Caco-2 (cell line): ENCODE measurements at regions not wholly inside any gene's neighbourhood (a gene's known extent, or its start where the extent isn't known, plus 50 kb on each side); places are given as distances from the start of the nearest gene placed in this dataset.

Source experiments
- BruUV-seq: library from RNA; stranded (reverse); fragments of 400-500 nt; replicated peaks from 2 replicates; lab custom pipeline; 2021; lab: Mats Ljungman, UMichigan
- CTCF ChIA-PET: fragments of 300-600 bp; sonication (Branson Sonifier 250); formaldehyde crosslinking; loops from one replicate; lab custom pipeline; 2022; ENCODE audit warnings: antibody characterized with exemption; lab: Charles Lee
- POLR2A ChIA-PET: fragments of 300-600 bp; sonication (Branson Sonifier 250); formaldehyde crosslinking; loops from one replicate; lab custom pipeline; 2022; ENCODE audit warnings: antibody characterized with exemption; lab: Charles Lee
- DNase-seq, 2 experiments: peaks; one replicate each; pipeline versions ENCODE4 v3.0.0 to v3.0.0-alpha.2; 2020 to 2022
- H3K27me3 ChIP-seq: replicated peaks from 2 replicates; pipeline ENCODE4 v1.6.0; 2011; ENCODE audit warnings: low read length; ENCODE audit not compliant: control insufficient read depth, insufficient read depth
- H3K36me3 ChIP-seq: 2 replicates; pipeline ENCODE4 v1.5.1; 2011; ENCODE audit warnings: low read length; ENCODE audit not compliant: control insufficient read depth, insufficient read depth
- H3K4me1 ChIP-seq: fragments of 250-450 bp; sonication (Bioruptor Pico); 2 replicates; pipeline ENCODE4 v1.5.1; 2020; ENCODE audit warnings: mild to moderate bottlenecking
- H3K4me3 ChIP-seq: 2 replicates; pipeline ENCODE4 v1.5.1; 2011; ENCODE audit warnings: low read depth, mild to moderate bottlenecking, control low read depth, low read length
- H3K9me3 ChIP-seq: fragments of 250-450 bp; sonication (Bioruptor Pico); 2 replicates; pipeline ENCODE4 v1.5.1; 2020; ENCODE audit warnings: mild to moderate bottlenecking, moderate library complexity
- H3K27ac Mint-ChIP-seq: one replicate; pipeline ENCODE4 v1.8.0; 2022; ENCODE audit warnings: mixed read lengths; ENCODE audit not compliant: unreplicated experiment
- H3K27me3 Mint-ChIP-seq: one replicate; pipeline ENCODE4 v1.8.0; 2022; ENCODE audit warnings: mixed read lengths; ENCODE audit not compliant: insufficient read depth, unreplicated experiment
- H3K36me3 Mint-ChIP-seq: one replicate; pipeline ENCODE4 v1.8.0; 2022; ENCODE audit warnings: mild to moderate bottlenecking, mixed read lengths; ENCODE audit not compliant: insufficient read depth, unreplicated experiment
- H3K4me1 Mint-ChIP-seq: one replicate; pipeline ENCODE4 v1.8.0; 2022; ENCODE audit warnings: low read depth, mixed read lengths; ENCODE audit not compliant: unreplicated experiment
- H3K4me3 Mint-ChIP-seq: one replicate; pipeline ENCODE4 v1.8.0; 2022; ENCODE audit warnings: mild to moderate bottlenecking, moderate library complexity, mixed read lengths; ENCODE audit not compliant: unreplicated experiment
- H3K9me3 Mint-ChIP-seq: one replicate; pipeline ENCODE4 v1.8.0; 2022; ENCODE audit warnings: mixed read lengths; ENCODE audit not compliant: unreplicated experiment
- CTCF ChIP-seq, 2 experiments: fragments of 200-600 bp in 1 of 2; IDR thresholded peaks; 1 replicate in 1 of 2; 2 replicates in 1 of 2; pipeline versions ENCODE4 v1.5.1 to v1.8.0; 2011 to 2022; ENCODE audit warnings: antibody characterized with exemption in 1 of 2, control low read depth in 1 of 2, inconsistent platforms in 1 of 2, low read depth in 1 of 2, low read length in 1 of 2, mild to moderate bottlenecking in 1 of 2, moderate library complexity in 1 of 2; ENCODE audit not compliant: insufficient read depth in 1 of 2, severe bottlenecking in 1 of 2, unreplicated experiment in 1 of 2
- intact Hi-C: fragments of 100-400 bp; cut with micrococcal nuclease; formaldehyde crosslinking; loops from one replicate; pipeline ENCODE4 v1.10.0; 2022; ENCODE audit not compliant: unreplicated experiment

- TF ChIP-seq CTCF (IDR thresholded peaks at IDR 0.05; ENCODE audit: insufficient read depth in 1 of 2, low read depth in 1 of 2, low read length in 1 of 2, severe bottlenecking in 1 of 2, unreplicated experiment in 1 of 2), result no peak
- no peak overlapping the region for H3K4me3 Mint-ChIP-seq
- H3K27me3 Mint-ChIP-seq, result peaks cover 7% of the 10 kb centered on the region
- no peaks in the 10 kb centered on the region for H3K36me3 Mint-ChIP-seq
- intact Hi-C loops, result no loop called here
- H3K27ac Mint-ChIP-seq, result no peak overlapping the region
- no peak for DNase-seq
- no peak overlapping the region for H3K4me3 ChIP-seq
- BruUV-seq, result no TSS peak
- H3K36me3 ChIP-seq, result no peaks in the 10 kb centered on the region
- H3K9me3 ChIP-seq, result peaks cover 24% of the 10 kb centered on the region
- no peaks in the 10 kb centered on the region for H3K4me1 Mint-ChIP-seq
- H3K9me3 Mint-ChIP-seq, result peaks cover 19% of the 10 kb centered on the region
- no peaks in the 10 kb centered on the region for H3K27me3 ChIP-seq
- POLR2A ChIA-PET, result no interaction called here
- H3K4me1 ChIP-seq, result no peaks in the 10 kb centered on the region
- CTCF ChIA-PET, result interaction anchor here (0.6 kb wide), 1 partner anchor 10 kb away, joined by 3 read pairs; no protein-coding TSS in a partner anchor
These were observed 285.1 kb downstream of the BMP7 start for GRCh38 chr20:56981301-56981700.

DNA sequence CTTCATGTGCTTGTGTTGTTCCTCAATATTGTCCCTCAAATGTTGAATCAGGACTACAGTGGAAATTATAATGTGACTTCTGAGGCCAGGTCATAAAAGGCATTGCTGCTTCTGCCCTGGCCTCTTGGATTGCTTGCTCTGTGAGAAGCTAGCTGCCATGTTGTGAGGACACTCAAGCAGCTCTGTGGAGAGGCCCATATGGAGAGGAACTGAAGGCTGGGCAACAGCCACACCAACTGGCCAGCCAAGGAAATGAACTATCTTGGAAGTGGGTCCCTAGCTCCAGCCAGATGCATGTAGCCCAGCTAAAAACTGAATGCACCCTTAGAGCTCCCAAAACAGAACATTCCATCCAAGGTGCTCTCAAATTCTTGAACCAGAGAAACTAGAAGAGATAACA is 282.6 kb downstream of the BMP7 start:
- Mint-ChIP-seq H3K9me3 (peaks cover 19% of the 10 kb centered on the region), H3K27ac (no peak overlapping the region), H3K36me3 (no peaks in the 10 kb centered on the region), H3K4me3 (no peak overlapping the region), H3K27me3 (peaks cover 3% of the 10 kb centered on the region), H3K4me1 (no peaks in the 10 kb centered on the region)
- Histone ChIP-seq H3K4me1 (peaks cover 9% of the 10 kb centered on the region; the same call in 1 of the 2 replicates), H3K36me3 (no peaks in the 10 kb centered on the region), H3K27me3 (no peaks in the 10 kb centered on the region), H3K9me3 (peaks cover 28% of the 10 kb centered on the region), H3K4me3 (no peak overlapping the region)
- CTCF ChIA-PET, result no interaction called here
- intact Hi-C loops, result no loop called here
- DNase-seq, result no peak
- BruUV-seq, result no TSS peak
- TF ChIP-seq CTCF (IDR thresholded peaks at IDR 0.05; ENCODE audit: insufficient read depth in 1 of 2, low read depth in 1 of 2, low read length in 1 of 2, severe bottlenecking in 1 of 2, unreplicated experiment in 1 of 2), result no peak
- POLR2A ChIA-PET, result no interaction called here

DNA sequence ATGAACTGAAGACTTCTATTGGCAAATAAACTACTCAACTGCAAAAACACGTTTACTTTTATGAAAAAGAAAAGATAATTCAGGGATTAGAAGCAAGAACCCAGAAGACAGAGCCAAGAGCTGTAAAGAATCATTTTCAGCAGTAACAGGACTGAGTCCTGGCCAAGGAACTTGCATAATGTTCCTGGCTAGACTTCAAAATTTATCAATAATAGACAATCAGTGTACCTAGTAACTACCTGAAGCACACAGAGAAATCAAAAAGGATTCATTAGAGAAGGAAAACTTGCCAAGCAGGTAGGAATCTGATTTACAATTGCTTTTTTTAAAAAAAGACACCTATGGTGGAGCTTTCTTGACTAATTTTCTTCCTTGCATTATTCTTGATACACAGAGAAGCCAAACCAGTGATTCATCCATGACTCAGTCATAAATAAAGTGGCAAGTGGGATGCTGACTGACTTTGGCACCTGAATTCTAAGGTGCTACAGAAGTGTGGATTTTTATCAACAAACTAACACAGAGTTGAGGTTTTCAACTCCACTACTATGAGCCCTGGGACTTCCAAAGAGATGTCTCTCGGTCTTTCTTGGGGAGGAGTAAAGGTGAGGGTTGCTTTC is 281.3 kb downstream of the BMP7 start:
- no peak for DNase-seq
- no peak overlapping the region for H3K27ac Mint-ChIP-seq

More for the DNA sequence above, 281.3 kb downstream of the BMP7 start:
- peaks cover 28% of the 10 kb centered on the region for H3K9me3 ChIP-seq
- Mint-ChIP-seq H3K27me3 (peaks cover 3% of the 10 kb centered on the region), H3K36me3 (no peaks in the 10 kb centered on the region), H3K4me1 (no peaks in the 10 kb centered on the region), H3K9me3 (peaks cover 19% of the 10 kb centered on the region), H3K4me3 (no peak overlapping the region)
- ChIA-PET POLR2A (no interaction called here), CTCF (interaction anchor here (0.6 kb wide), 1 partner anchor 274 kb away, joined by 3 read pairs; no protein-coding TSS in a partner anchor)
- H3K36me3 ChIP-seq, result no peaks in the 10 kb centered on the region
- no peak overlapping the region for H3K4me3 ChIP-seq
- H3K4me1 ChIP-seq, result peaks cover 9% of the 10 kb centered on the region; the same call in 1 of the 2 replicates
- no peak for TF ChIP-seq CTCF (IDR thresholded peaks at IDR 0.05; ENCODE audit: insufficient read depth in 1 of 2, low read depth in 1 of 2, low read length in 1 of 2, severe bottlenecking in 1 of 2, unreplicated experiment in 1 of 2)
- no TSS peak for BruUV-seq
- intact Hi-C loops, result no loop called here
- no peaks in the 10 kb centered on the region for H3K27me3 ChIP-seq
